GM19043 (cell line): ENCODE measurements at regions not wholly inside any gene's neighbourhood (a gene's known extent, or its start where the extent isn't known, plus 50 kb on each side); places are given as distances from the start of the nearest gene placed in this dataset.

Source experiments
- ATAC-seq: cut with Tn5 transposase; IDR thresholded peaks from one replicate; pipeline ENCODE4 v1.9.1; 2021; ENCODE audit warnings: low read depth; ENCODE audit not compliant: unreplicated experiment

DNA sequence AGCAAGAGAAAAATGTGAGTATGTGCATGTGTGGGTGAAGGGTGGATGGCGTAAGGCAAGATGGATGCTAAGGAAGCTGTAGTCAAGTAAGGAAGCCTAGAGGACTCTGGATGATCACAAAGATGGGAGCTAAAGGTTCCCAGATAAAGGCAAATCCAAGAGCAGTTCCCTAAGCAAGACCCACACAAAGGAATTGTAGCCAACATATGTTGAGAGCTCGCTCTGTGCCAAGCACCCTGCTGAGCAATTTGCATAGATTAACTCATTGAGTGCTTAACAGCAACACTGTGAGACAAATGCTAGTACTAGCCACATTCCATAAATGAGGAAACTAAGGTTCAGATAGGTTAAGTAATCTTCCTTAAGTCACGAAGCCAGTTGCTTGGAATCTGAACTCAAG, 132.6 kb downstream of the C1D start:
- no peak for ATAC-seq

DNA sequence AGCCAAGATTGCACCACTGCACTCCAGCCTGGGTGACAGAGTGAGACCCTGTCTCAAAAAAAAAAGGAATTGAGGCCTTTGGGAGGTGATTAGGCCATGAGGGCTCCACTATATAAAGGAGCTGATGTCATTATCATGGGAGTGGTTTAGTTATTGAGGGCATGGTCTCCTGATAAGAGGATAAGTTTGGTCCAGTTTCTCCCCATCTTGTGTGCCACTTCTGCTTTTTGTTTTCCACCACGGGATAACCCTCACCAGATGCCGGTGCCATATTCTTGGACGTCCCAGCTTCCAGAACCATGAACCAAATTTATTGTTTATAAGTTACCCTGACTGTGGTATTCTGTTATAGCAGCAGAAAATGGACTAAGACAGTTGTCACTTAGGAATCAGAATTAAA, 125.8 kb downstream of the C1D start:
- ATAC-seq: no peak

DNA sequence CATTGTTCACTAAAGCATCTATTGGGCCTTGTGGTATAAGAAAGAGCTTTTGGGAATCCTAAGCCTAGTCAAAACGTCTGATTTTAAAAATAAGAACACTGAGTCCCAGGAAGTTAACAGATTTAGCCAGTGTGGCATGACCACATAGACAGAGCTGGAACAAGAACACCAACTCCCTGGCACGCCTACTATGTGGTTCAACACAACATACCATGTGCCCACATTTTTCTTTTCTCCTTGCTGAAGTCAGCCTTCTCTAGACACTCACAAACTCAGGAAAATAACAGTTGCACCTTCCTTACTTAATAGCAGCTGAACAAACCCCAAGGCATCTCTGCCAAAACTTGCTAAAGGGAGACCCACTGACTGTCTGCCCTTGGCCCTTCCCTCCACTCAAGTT, 124.8 kb downstream of the C1D start:
- no peak for ATAC-seq

DNA sequence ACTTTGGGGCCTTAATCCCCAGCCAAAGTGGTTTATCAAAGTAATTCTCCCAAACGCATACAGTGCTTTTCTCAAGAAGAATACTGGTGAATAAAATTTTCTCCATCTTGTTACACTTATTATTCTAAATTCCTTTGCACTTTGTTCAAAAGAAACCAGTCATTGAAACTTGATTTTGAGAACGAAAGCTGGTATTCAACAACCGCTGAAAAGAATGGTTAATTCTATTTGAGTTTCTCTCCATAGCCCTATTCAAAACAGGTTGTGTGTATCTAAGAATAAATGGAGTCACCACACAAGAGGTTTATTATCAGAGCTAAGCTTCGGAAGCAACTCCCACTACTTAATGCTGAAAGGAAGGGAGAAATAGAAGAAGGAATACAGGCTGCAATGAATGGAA, 117.7 kb downstream of the C1D start:
- ATAC-seq: no peak

DNA sequence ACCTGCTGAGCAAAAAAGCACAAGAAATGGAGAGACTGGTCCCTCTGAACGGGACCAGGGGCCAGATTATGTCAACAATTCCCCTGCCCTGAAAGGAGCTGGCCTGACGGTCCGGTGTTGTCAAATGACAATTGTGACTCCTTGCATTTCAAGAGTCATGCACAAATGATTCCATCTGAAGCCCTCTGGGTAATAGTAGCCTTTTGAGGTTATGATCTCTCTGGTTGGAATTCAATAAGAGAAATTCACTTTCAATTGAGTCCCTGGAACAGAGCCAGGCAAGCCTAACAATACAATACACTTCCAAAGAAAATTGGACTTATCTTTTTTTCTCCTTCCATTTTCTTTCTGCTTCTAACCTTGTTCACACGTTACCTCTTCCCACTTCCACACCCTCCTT, 116.9 kb downstream of the C1D start:
- ATAC-seq: no peak

DNA sequence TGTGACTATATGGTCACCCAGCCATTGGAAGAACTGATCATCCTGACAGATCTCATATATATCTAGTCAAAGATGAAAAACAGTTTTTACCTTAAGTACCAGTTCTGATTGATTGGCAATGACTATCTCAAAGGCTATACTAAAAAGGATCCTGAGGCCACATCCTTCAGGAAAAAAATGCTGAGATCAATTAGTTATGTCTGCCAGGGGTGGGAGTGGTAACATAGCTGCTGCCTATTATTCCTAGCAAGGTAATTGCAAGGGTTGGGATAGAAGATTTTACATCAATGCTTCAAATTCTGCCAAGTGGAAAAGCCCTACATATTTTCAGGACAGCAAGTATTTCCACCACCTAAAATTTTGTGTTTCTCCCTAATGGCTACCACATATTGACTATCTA, 114.7 kb downstream of the C1D start:
- ATAC-seq: no peak

DNA sequence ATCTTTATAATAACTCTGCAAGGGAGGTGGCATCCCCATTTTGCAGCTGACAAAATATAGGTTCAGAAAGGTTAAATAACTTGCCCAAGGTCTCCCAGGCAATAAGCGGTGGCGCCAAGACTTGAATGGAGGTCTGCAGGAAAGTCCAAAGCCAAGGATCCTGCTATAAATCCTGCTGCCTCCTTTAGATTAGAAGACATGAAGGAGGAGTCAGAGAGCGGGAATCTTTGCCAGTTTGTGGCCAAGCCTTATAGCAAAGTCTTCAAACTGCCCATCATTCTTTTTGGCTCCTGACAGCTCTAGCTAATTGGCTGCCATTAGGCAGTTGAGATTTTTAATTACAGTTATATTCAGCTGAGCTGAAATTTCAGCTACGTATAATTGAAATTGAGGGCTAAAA, 114.3 kb downstream of the C1D start:
- no peak for ATAC-seq

DNA sequence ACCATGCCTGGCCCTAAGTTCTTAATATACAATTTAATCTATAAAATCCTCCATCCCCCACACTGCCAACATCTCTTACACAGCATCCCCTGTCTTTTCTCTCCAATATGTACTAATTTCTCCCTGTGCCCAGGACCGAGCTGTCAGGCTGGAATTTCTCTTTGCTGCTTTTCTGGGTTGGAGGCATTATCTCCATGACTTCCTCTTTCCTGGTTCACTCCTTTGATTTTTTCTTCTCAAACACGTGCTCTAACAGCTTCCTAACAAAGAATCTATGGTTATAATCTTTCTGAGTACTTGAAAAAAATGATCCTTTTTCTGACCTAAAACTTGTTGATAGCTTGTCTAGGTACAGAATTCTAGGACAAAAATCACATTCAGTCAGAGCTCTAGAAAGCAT, 112.8 kb downstream of the C1D start:
- ATAC-seq: no peak

DNA sequence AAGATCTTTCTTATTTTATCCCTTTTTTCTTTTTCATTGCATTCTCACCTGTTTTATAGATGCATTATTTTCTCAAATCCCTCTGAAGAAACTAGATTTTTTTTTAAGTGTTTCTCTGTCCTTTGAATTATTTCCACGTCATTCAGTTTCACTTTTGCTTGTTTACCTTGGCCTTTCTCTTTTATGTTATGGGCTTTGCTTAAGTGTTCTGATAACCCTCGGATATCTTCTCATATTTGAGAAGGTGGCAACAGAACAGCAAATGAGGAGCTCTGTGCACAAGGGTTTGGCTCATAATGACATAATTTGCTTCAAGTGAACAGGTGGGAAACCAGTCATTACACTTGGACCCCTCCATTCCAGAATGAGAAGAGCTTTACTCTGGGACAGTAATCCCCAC, 111.9 kb downstream of the C1D start:
- ATAC-seq: no peak

DNA sequence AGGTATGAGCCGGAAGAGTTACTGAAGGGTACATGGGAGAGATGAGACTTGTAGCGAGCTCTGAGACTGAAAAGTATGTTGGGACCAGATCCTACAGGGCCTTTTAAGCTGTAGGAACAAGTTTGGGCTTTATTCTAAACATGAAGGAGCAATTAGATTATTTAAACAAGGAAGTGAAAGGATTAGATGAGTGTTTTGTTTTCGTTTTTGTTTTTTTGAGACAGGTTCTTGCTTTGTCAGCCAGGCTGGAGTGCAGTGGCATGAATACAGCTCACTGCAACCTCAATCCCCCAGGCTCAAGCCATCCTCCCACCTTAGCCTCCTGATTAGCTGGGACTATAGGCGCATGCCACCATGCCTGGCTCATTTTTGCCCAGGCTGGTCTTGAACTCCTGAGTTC, 110.7 kb downstream of the C1D start:
- peak; percentile 64 for ATAC-seq

DNA sequence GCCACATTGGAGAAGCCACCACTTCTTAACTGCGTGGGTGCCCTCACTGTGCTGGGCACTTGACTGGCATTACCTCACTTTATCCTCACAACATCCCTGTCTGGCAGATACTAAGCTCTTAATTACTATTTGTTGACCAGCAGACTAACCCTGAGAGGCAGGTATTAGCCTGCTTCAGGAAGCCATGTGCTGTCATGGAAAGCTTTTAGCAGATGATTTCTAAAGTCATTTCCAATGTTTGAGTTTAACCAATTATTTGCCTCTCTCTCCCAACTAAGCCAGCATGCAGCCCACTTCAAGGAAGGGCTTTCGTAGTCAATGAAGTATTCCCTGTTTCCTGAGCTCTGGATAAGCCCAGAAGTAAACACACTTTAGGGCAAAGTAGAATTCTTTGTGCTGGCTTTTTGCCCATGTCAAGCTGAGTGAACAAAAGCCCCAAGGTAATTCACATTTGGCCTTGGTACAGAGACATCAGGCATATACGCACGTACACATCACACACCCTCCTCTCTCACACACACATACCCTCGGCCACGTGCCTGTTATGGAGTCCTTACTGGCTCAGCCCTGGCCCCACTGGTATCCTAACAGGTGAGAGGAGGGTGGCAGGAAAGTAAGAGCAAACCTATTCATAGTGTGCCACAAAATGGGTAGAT, 108.6 kb downstream of the C1D start:
- no peak for ATAC-seq

DNA sequence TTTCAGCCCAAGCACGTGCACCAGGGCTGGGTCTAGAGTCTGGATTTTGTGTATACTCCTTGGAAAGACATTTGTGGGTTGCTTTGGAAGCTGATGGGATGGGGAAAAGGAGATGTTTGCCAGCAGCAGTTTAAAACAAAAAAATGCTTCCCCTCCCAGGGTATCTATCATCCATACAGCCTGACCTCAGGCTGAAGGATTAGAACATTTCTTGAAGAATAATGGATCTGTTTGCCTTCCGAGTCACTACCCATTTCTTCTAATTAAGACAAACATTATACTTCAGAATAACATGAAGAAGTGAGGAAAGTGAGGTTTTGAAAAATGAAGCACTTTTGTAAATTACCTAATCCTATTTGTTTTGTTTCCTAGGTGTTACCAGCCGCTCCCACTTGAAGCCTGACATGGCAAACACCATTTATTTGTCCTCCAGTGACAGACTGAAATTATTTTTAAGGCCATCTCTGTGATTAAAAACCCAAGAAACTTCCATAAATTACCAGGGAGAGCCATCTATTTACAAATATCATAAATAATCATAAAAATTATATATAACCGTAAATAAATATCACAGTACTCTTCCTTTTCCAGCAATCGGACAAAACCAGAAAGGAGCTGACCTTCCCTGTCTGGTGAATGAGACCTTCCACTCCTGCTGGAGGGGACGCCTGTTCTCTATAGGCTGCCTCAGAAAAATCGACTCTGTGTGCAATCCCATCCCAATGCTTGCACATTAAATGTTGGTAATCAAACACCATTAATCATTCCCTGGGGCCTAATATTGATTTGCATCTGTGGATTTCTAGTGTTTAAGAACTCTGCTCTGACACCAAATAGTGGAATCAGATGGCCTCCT, 106.8 kb downstream of the C1D start:
- no peak for ATAC-seq

DNA sequence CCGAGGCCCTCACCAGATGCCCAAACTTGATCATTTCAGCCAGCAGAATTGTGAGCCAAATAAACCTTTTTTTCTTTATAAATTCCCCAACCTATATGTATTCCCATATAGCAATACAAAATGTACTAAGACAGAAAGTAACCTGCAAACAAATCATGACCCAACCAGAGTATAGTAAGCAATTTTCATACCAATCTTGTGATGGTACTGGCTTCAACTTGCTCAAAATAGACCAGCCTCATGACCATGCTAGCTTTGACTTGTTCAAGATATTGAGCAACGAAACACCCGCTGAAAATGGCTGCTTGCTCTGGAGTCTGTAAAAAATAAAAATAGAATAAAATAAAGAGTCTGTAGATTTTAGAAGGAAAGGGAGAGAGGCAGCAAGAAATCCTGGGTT, 97.6 kb downstream of the C1D start:
- no peak for ATAC-seq

DNA sequence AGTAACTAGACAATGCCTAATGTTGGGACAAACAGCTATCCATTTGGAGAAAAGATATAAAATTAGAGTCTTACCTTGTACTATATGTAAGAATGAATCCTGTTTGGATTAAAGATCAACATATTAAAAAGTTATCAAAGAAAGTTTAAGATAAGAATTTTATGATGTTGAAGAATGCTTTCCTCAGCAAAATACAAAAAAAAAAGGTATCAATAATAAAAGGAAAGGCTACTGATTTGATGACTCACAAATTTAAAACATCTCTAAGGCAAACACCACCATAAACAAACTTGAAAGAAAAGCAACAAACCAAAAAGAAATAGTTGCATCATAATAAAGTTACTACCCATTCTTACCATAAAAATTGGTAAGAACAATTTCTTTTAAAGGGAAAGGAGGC, 92.7 kb downstream of the C1D start:
- no peak for ATAC-seq

DNA sequence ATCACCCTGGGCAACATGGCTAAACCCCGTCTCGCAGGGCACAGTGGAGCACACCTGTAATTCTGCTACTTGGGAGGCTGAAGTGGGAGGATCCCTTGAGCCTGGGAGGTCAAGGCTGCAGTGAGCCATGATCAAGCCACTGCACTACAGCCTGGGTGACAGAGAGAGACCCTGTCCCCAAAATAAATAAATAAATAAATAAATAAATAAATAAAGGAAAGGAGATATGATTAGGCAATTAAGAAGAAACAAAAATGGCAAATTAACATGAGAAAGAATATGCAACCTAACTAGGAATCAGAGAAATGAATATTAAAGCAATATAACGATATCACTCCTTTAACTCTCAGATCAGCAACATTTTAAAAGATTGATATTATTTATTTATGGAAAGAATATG, 92.3 kb downstream of the C1D start:
- ATAC-seq: no peak

DNA sequence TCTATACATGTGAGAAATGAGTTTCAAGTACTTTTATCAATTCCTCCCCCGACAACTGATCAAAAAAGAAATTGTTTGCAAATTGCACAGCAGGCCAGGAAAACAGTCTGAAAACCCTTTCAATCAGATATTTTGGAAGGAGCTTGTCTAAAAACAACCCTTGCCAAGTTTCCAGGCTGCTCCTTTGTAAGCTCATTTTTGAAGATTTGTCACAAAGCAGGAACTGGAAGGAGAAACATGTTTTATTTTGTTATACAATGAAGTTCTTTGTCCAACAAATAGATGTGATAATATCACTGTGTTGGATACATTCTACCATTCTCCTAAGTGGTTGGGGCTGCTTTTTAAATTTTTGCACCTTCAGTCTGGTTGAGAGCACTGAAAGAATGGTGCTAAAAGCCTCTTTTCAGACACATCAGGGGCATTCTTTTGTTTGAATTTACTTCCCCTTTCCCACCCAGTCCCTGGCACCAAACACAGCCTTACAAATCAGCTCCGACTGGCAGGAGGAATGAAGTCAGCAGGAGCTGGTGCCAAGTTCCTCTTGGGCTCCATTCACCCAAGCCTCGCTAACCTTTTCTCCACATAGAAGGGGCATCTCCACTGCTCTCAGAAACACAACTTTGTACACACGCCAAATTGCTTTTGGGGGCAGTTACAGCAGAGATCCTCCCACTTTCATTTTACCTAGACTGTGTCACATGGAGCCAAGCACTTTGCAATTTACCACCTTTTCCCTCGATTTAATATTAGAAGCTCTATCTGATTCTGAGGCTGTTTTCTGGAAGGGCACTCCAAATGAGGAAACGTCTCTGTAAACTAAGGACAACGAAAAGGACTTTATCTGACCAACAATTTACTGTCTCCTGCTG, 88.0 kb downstream of the C1D start:
- ATAC-seq: no peak

DNA sequence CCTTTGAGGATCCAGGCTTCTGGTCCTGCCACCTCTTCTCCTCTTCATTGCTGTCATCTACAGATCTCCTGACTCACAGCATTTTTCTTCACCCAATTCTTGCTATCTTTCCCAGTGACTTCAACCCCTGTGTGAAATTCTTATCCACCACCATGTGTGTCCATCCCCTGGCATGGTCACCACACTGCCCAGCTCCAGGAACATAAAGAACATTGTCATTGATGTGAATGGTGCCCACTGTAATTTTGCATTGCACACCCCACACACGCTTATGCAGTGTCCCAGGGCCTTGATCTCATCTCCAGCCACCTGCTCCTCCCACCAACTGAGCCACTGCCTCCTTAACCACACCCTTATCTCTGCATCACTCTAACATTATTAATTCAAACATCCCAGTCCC, 85.3 kb downstream of the C1D start:
- ATAC-seq: no peak

DNA sequence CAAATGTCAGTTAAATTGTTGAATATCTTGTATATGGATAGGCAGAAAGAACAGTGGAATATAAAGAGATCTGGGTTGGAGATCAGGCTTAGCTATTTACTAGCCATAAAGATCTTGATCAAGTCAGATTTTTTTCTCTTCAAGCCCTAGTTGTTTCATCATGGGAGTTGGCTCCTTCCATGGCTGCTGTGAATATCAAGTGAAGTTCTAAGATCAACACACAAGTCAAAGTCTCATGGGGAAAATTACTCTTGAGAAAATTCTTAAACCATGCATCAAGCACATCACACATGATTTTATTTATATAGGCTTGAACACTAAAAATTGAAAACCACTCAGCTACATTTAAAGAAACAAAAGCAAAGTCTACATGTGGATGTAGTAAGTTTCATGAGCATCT, 79.8 kb downstream of the C1D start:
- no peak for ATAC-seq

DNA sequence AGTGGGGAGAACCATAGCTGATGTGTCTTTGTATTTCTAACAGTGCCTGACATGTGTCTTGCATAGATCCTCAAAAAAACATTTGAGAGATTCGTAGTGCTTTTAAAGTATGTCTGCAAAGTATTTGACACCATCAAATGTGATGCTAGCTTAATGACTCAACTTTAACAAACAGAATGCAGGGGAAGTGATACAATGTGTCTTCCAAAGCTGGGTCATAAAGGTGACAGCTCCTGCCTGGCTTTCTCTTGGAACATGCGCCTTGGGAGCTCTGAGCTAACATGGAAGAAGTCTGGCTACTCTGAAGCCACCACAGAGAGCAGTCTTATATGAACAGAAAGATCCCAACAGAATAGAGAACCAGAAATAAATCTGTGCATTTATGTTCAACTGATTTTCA, 78.2 kb downstream of the C1D start:
- no peak for ATAC-seq

DNA sequence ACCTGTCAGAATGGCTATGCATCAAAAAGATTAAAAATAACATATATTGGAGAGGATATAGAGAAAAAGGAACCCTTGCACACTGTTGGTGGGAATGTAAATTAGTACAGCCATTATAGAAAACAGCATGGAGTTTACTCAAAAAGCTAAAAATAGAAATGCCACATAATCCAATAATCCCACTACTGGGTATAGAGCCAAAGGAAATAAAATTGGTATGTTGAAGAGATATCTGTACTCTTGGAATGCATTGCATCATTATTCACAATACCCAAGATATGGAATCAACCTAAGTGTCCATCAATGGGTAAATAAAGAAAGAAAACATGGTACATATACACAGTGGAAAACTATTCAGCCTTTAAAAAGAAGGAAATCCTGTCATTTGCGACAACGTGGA, 77.2 kb downstream of the C1D start:
- ATAC-seq: no peak

DNA sequence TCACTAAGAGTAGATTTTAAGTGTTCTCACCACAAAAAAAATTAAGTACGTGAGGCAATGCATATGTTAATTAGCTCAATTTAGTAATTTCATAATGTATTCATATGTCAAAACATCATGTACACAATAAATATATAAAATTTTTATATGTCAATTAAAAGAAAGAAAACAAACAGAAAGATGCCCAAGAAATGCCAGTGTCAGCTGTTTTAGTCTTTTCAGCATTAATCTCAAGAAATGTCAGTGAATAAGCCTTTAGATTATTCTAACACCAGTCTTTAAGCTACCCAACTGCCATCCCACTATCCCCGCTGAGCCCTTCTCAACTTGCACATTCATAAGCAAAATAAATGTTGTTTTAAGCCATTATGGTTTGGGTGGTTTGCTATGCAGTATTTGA, 76.5 kb downstream of the C1D start:
- no peak for ATAC-seq
